ENCODE measurements at regions not wholly inside any gene's neighbourhood (a gene's known extent, or its start where the extent isn't known, plus 50 kb on each side); places are given as distances from the start of the nearest gene placed in this dataset.
"Not testable (repeated sequence)": the region's sequence is repeated elsewhere in the genome, so short reads cannot be mapped to it uniquely, and the experiment has no call there.

- H3K4me1 ChIP-seq (ENCODE audit: low read depth): peaks cover 31% of the 10 kb centered on the region
- no peaks in the 10 kb centered on the region for H3K9me3 ChIP-seq (ENCODE audit: low read depth)
- no peak for DNase-seq (ENCODE audit: low read depth in 1 of 2, low spot score in 1 of 2)
- no peaks in the 10 kb centered on the region for H3K27me3 ChIP-seq
- no peak overlapping the region for H3K27ac ChIP-seq
- H3K36me3 ChIP-seq: no peaks in the 10 kb centered on the region
- no peak overlapping the region for H3K4me3 ChIP-seq
- TF ChIP-seq CTCF (IDR thresholded peaks at IDR 0.05; ENCODE audit: low read depth, low read length): no peak
These were observed 257.5 kb downstream of the INHBA start for GRCh38 chr7:41445432-41445831.

- Histone ChIP-seq H3K4me3 (no peak overlapping the region), H3K36me3 (no peaks in the 10 kb centered on the region), H3K27ac (no peak overlapping the region), H3K9me3 (ENCODE audit: low read depth) (no peaks in the 10 kb centered on the region), H3K4me1 (ENCODE audit: low read depth) (peaks cover 11% of the 10 kb centered on the region), H3K27me3 (no peaks in the 10 kb centered on the region)
- TF ChIP-seq CTCF (IDR thresholded peaks at IDR 0.05; ENCODE audit: low read depth, low read length): no peak
- DNase-seq (ENCODE audit: low read depth in 1 of 2, low spot score in 1 of 2): no peak
These were observed 263.4 kb downstream of the INHBA start for GRCh38 chr7:41439515-41439879.

- Histone ChIP-seq H3K27ac (no peak overlapping the region), H3K36me3 (no peaks in the 10 kb centered on the region), H3K9me3 (ENCODE audit: low read depth) (no peaks in the 10 kb centered on the region), H3K27me3 (no peaks in the 10 kb centered on the region), H3K4me3 (no peak overlapping the region), H3K4me1 (ENCODE audit: low read depth) (peaks cover 11% of the 10 kb centered on the region)
- TF ChIP-seq CTCF (IDR thresholded peaks at IDR 0.05; ENCODE audit: low read depth, low read length): no peak
- no peak for DNase-seq (ENCODE audit: low read depth in 1 of 2, low spot score in 1 of 2)
These were observed 264.0 kb downstream of the INHBA start for GRCh38 chr7:41438705-41439514.

GRCh38 chr7:41437257-41438196 lies 265.4 kb downstream of the INHBA start:
- Histone ChIP-seq H3K4me3 (no peak overlapping the region), H3K36me3 (no peaks in the 10 kb centered on the region), H3K4me1 (ENCODE audit: low read depth) (peaks cover 11% of the 10 kb centered on the region), H3K9me3 (ENCODE audit: low read depth) (no peaks in the 10 kb centered on the region), H3K27me3 (no peaks in the 10 kb centered on the region), H3K27ac (no peak overlapping the region)
- TF ChIP-seq CTCF (IDR thresholded peaks at IDR 0.05; ENCODE audit: low read depth, low read length): no peak
- no peak for DNase-seq (ENCODE audit: low read depth in 1 of 2, low spot score in 1 of 2)

GRCh38 chr7:41436139-41436538 lies 266.8 kb downstream of the INHBA start:
- Histone ChIP-seq H3K27me3 (no peaks in the 10 kb centered on the region), H3K36me3 (no peaks in the 10 kb centered on the region), H3K27ac (no peak overlapping the region), H3K4me1 (ENCODE audit: low read depth) (peaks cover 11% of the 10 kb centered on the region), H3K4me3 (no peak overlapping the region), H3K9me3 (ENCODE audit: low read depth) (no peaks in the 10 kb centered on the region)
- no peak for DNase-seq (ENCODE audit: low read depth in 1 of 2, low spot score in 1 of 2)
- TF ChIP-seq CTCF (IDR thresholded peaks at IDR 0.05; ENCODE audit: low read depth, low read length): no peak

GRCh38 chr7:41435020-41435419 lies 267.9 kb downstream of the INHBA start:
- H3K36me3 ChIP-seq; H3K4me1 ChIP-seq (ENCODE audit: low read depth): not testable (repeated sequence)

More at GRCh38 chr7:41435020-41435419, 267.9 kb downstream of the INHBA start:
- not testable (repeated sequence) for DNase-seq (ENCODE audit: low read depth in 1 of 2, low spot score in 1 of 2); H3K4me3 ChIP-seq; H3K9me3 ChIP-seq (ENCODE audit: low read depth); H3K27me3 ChIP-seq; H3K27ac ChIP-seq
